Ishikawa (cell line): ENCODE measurements at regions not wholly inside any gene's neighbourhood (a gene's known extent, or its start where the extent isn't known, plus 50 kb on each side); places are given as distances from the start of the nearest gene placed in this dataset.

Experiments used
- MAX ChIP-seq: IDR thresholded peaks from 2 replicates; pipeline ENCODE4 v1.6.1; 2012
- NFIC ChIP-seq: IDR thresholded peaks from 2 replicates; pipeline ENCODE4 v1.6.1; 2012
- RAD21 ChIP-seq: IDR thresholded peaks from 2 replicates; pipeline ENCODE4 v1.6.1; 2012; ENCODE audit warnings: low read depth
- TEAD4 ChIP-seq: IDR thresholded peaks from 2 replicates; pipeline ENCODE4 v1.6.1; 2012
- YY1 ChIP-seq: IDR thresholded peaks from 2 replicates; pipeline ENCODE4 v1.6.1; 2012; ENCODE audit warnings: low read depth
- TF ChIP-seq, protein P1 (sequence below): IDR thresholded peaks from 2 replicates; pipeline ENCODE4 v1.6.1; 2012; ENCODE audit warnings: low read depth, mild to moderate bottlenecking

GRCh38 chr14:83023369-83023768, 1489.7 kb upstream of the SEL1L start:
- TF ChIP-seq, protein P1, sequence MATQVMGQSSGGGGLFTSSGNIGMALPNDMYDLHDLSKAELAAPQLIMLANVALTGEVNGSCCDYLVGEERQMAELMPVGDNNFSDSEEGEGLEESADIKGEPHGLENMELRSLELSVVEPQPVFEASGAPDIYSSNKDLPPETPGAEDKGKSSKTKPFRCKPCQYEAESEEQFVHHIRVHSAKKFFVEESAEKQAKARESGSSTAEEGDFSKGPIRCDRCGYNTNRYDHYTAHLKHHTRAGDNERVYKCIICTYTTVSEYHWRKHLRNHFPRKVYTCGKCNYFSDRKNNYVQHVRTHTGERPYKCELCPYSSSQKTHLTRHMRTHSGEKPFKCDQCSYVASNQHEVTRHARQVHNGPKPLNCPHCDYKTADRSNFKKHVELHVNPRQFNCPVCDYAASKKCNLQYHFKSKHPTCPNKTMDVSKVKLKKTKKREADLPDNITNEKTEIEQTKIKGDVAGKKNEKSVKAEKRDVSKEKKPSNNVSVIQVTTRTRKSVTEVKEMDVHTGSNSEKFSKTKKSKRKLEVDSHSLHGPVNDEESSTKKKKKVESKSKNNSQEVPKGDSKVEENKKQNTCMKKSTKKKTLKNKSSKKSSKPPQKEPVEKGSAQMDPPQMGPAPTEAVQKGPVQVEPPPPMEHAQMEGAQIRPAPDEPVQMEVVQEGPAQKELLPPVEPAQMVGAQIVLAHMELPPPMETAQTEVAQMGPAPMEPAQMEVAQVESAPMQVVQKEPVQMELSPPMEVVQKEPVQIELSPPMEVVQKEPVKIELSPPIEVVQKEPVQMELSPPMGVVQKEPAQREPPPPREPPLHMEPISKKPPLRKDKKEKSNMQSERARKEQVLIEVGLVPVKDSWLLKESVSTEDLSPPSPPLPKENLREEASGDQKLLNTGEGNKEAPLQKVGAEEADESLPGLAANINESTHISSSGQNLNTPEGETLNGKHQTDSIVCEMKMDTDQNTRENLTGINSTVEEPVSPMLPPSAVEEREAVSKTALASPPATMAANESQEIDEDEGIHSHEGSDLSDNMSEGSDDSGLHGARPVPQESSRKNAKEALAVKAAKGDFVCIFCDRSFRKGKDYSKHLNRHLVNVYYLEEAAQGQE: no peak
- TF ChIP-seq RAD21 (no peak), YY1 (no peak), TEAD4 (no peak), NFIC (no peak), MAX (no peak)
